ELF-1 (cell line): ENCODE measurements at regions not wholly inside any gene's neighbourhood (a gene's known extent, or its start where the extent isn't known, plus 50 kb on each side); places are given as distances from the start of the nearest gene placed in this dataset.
"Not testable (repeated sequence)": the region's sequence is repeated elsewhere in the genome, so short reads cannot be mapped to it uniquely, and the experiment has no call there.

ENCODE experiments used
- DNase-seq: peaks from one replicate; pipeline ENCODE4 v3.0.0-alpha.2; 2016; ENCODE audit warnings: low read depth, low spot score

GRCh38 chr6:144532238-144532637, 247.1 kb downstream of the UTRN start:
- DNase-seq, result not testable (repeated sequence)

DNA sequence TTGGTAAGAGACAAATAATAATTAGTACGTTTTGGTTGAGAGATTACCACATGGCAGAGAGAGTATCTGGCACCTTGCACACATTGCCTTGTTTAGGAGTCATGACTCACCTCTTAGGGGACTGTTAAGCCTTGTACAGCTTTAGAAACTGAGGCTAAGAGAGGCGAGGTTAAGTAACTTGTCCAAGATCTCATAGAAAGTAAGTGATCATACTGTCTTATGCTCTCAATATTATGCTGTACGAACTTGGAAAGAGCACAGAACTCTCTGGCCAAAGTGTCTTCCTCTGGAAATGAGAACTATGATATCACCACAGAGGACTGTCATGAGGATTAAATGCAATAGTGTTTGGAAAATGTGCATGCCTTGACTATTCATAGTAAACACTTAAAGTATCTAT, 249.0 kb downstream of the UTRN start:
- no peak for DNase-seq

GRCh38 chr6:144535630-144536029, 250.5 kb downstream of the UTRN start:
- DNase-seq, result no peak

DNA sequence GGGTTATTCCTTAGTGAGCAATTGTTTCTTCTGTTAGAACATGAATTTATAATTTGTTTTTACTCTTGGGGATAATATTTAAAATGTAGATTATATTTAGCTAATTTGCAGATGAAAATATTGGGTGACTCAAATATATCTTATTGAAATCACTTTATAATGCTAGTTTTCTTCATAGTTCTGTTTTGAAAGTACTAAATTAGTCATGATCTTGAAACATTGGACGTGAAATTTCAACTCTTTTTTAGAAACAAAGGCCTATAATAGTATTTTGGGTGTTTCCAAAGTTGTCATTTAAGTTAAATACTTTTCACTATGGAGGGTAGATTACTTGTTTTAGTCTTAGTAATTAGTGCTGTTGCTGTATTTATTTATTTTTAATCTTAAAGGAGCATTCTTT, 250.9 kb downstream of the UTRN start:
- no peak for DNase-seq

DNA sequence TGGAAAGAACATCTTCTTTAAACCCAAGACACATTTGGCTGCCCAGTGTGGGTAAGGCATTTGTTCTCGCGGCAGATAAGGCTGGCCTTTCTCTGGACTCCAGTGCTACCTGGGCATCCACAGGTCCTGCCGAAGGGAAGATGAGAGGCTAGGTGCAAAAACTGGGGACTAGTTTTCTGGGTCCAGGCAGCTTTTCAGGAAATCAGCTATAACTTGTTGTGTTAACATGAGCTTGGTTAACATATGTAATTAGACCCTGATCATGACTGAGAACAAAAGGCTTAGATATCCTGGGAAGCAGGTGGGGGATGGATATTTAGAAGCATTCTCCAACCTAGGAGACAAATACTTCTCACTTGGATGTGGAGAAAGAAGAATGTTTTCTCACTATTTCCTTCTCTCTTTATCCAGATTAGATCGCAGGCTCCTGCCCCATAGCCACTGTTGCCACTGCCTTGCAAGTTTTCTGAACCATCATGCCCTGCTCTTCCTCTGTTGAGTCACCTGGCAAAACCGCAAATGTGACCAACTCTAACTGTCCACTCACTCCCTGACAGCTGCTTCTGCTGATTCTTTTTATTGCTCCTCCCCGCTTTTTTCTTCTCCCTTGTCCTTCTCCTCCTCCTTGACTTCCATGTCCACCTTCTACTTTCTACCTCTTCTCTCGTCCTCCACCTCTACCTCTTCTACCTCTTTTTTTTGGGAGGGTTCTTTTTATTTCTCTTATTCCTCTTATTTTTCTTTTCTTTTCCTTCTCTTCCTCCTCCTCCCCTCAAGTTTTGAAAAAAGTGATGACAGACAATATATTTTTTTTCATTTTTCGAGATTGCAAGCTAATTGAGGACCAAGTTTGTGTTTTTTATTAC, 258.1 kb downstream of the UTRN start:
- DNase-seq, result no peak

GRCh38 chr6:144544266-144544830, 259.2 kb downstream of the UTRN start:
- no peak for DNase-seq

- DNase-seq, result no peak
Observed at GRCh38 chr6:144546807-144547206, 261.7 kb downstream of the UTRN start.

DNA sequence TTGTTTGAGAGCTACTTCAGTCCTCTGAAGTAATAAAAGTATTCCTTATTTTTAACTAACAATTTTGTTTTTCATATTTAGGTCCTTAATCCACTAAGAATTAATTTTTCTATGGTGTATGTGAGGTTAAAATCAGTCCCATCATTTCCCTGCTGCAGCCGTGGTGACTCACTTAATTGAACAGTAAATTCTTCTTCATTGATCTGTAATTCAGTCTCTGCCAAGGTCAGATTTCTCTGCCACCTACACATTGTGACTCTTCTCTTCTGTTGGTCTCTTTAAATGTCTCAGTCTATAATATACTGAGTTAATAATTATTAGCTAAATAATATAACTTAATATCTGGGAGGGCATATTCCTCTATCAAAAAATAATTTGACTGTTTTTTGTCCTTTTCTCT, 262.3 kb downstream of the UTRN start:
- DNase-seq, result no peak

DNA sequence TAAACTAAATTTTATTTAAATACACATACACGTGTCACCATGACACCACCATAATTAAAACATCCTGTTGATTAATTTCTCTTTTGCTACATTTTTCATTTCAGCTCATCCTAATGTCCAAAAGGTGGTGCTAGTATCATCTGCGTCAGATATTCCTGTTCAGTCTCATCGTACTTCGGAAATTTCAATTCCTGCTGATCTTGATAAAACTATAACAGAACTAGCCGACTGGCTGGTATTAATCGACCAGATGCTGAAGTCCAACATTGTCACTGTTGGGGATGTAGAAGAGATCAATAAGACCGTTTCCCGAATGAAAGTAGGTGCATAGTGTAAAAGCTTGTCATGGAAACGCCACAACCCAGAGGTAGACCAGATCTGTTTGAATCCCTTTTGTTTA, 263.4 kb downstream of the UTRN start:
- no peak for DNase-seq

GRCh38 chr6:144549837-144550747, 265.0 kb downstream of the UTRN start:
- DNase-seq, result no peak

GRCh38 chr6:144551339-144551738, 266.2 kb downstream of the UTRN start:
- DNase-seq, result no peak

- DNase-seq, result no peak
Observed at GRCh38 chr6:144555066-144555465, 269.9 kb downstream of the UTRN start.

DNA sequence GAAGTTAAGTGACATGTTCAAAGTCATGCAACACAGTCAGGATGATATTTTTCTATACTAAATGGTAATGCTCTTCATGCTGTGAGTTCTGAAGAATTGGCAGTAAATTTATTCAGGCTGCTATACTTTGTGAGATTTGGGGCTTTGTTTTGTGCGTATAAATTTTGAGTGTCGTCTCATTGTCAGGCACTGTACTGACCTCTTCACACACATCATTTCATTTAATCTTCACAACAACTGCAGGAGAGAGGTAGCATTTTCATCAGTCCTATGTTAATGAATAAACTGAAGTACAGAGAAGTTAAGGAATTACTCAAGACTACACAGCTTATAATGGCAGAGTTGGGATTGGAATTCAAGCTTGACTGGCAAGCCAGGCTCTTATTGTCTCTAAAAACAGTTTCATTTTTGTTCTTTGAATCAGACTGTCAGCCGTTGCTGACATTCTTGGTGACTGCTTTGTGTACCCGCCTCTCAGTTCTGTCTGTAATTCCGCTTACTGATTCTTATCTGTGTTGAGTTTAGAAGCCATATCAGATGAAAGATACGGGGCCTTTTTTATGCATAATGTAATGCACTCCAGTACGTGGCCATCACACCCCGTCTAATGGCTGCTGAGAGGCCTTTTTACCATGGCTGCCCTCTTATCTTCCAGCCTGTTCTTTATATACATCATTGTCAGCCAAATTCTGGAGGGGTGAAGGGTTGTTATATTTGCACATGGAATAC, 274.9 kb downstream of the UTRN start:
- no peak for DNase-seq

- no peak for DNase-seq
Observed at GRCh38 chr6:144561455-144562043, 276.4 kb downstream of the UTRN start.

- DNase-seq, result no peak
Observed at GRCh38 chr6:144564202-144564601, 279.1 kb downstream of the UTRN start.

DNA sequence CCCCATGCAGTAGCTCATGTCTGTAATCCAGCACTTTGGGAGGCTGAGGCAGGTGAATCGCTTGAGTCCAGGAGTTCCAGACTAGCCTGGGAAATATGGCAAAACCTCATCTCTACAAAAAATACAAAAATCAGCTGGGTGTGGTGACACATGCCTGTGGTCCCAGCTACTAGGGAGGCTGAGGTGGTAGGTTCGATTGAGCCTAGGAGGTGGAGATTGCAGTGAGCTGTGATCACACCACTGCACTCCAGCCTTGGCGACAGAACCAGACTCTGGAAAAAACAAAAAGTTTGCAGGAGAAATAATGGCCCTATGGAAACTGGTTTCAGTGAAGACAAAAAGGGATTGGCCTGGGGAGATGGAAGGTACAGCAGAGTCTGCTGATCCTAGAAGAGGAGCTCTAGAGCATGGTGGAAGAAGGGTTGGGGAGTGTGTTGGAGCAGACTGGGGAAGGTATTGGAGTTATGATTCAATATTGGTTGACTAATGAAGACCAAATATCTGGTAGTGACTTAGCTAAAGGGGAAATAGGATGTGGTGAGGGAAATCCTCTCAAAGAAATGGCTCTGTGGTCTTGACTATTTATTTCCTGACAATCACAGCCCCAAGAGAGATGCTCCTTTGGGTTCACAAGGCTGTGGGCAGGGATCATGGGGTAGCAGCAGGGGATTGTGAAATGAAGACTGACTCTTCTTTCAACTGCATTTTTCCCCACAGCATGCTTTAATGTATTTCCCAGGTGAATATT, 281.9 kb downstream of the UTRN start:
- no peak for DNase-seq

- no peak for DNase-seq
Observed at GRCh38 chr6:144568241-144568640, 283.1 kb downstream of the UTRN start.

DNA sequence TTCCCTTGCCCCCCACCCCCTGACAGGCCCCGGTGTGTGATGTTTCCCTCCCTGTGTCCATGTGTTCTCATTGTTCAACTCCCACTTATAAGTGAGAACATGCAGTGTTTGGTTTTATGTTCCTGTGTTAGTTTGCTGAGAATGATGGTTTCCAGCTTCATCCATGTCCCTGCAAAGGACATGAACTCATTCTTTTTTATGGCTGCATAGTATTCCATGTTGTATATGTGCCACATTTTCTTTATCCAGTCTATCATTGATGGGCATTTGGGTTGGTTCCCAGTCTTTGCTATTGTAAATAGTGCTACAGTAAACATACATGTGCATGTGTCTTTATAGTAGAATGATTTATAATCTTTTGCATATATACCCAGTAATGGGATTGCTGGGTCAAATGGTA, 287.4 kb downstream of the UTRN start:
- DNase-seq, result not testable (repeated sequence)

DNA sequence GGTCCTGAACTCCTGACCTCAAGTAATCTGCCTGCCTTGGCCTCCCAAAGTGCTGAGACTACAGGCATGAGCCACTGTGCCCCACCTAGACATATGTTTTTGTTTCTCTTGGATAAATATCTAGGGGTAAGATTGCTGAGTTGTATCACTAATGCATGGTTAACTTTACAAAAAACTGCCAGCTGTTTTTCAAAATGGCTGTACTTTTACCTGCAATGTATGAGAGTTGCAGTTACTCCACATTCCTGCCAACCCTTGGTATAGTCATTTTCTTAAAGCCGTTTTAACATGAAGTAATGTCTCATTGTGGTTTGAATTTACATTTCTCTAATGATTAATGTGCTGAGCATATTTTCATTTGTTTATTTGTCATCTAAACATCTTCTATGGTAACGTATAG, 289.7 kb downstream of the UTRN start:
- no peak for DNase-seq

GRCh38 chr6:144575327-144575726, 290.2 kb downstream of the UTRN start:
- DNase-seq, result no peak

DNA sequence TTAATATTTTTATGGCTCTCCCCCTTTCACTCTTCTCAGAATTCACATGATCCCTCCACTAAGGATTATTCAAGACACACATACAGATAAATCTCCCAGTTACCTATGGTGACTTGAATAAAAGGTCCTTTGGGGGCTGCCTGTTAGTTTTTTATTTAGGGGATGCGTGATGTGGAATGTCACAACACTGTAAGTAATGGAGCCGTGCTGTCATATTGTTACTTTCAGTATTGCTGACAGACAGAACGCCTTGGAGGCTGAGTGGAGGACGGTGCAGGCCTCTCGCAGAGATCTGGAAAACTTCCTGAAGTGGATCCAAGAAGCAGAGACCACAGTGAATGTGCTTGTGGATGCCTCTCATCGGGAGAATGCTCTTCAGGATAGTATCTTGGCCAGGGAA, 291.7 kb downstream of the UTRN start:
- no peak for DNase-seq
